NOMO-1 treated with DMSO at 0.1 percent for 48 hours (cell line): ENCODE measurements at regions not wholly inside any gene's neighbourhood (a gene's known extent, or its start where the extent isn't known, plus 50 kb on each side); places are given as distances from the start of the nearest gene placed in this dataset.
A peak's percentile ranks its signal among the peaks of the same experiment; 100 is the strongest.

ENCODE experiments used
- DNase-seq: peaks from one replicate; lab custom pipeline; 2025; ENCODE audit not compliant: unreplicated experiment; lab: John Stamatoyannopoulos, UW

GRCh38 chr4:171202908-171203307 lies 610.3 kb upstream of the GALNTL6 start:
- no peak for DNase-seq

GRCh38 chr4:171186700-171187099 lies 626.5 kb upstream of the GALNTL6 start:
- DNase-seq = peak; percentile 19

GRCh38 chr4:171181090-171181489 lies 632.1 kb upstream of the GALNTL6 start:
- no peak for DNase-seq

GRCh38 chr4:171170671-171171070 lies 642.5 kb upstream of the GALNTL6 start:
- DNase-seq = no peak

- DNase-seq = no peak
Observed at GRCh38 chr4:171169396-171169795, 643.8 kb upstream of the GALNTL6 start.

- DNase-seq = no peak
Observed at GRCh38 chr4:171162478-171162877, 650.7 kb upstream of the GALNTL6 start.

GRCh38 chr4:171157462-171158082 lies 655.6 kb upstream of the GALNTL6 start:
- no peak for DNase-seq

GRCh38 chr4:171142639-171143038 lies 670.6 kb upstream of the GALNTL6 start:
- no peak for DNase-seq

GRCh38 chr4:171142045-171142444 lies 671.2 kb upstream of the GALNTL6 start:
- DNase-seq = no peak

GRCh38 chr4:171130256-171130801 lies 682.9 kb upstream of the GALNTL6 start:
- no peak for DNase-seq

GRCh38 chr4:171118091-171118490 lies 695.1 kb upstream of the GALNTL6 start:
- DNase-seq = no peak

GRCh38 chr4:171117457-171117856 lies 695.7 kb upstream of the GALNTL6 start:
- no peak for DNase-seq

GRCh38 chr4:171101845-171102244 lies 711.4 kb upstream of the GALNTL6 start:
- DNase-seq = no peak

- DNase-seq = no peak
Observed at GRCh38 chr4:171087089-171087488, 726.1 kb upstream of the GALNTL6 start.

GRCh38 chr4:171067422-171067821 lies 745.8 kb upstream of the GALNTL6 start:
- DNase-seq = no peak

- no peak for DNase-seq
Observed at GRCh38 chr4:171049380-171049779, 763.8 kb upstream of the GALNTL6 start.

GRCh38 chr4:171042989-171043524 lies 770.1 kb upstream of the GALNTL6 start:
- no peak for DNase-seq

- no peak for DNase-seq
Observed at GRCh38 chr4:171035909-171036308, 777.3 kb upstream of the GALNTL6 start.

- DNase-seq = peak; percentile 51
Observed at GRCh38 chr4:171031338-171031737, 781.9 kb upstream of the GALNTL6 start.

GRCh38 chr4:171025776-171026175 lies 787.4 kb upstream of the GALNTL6 start:
- DNase-seq = peak; percentile 98

- DNase-seq = peak; percentile 64
Observed at GRCh38 chr4:171025343-171025742, 787.9 kb upstream of the GALNTL6 start.

- DNase-seq = no peak
Observed at GRCh38 chr4:171024720-171025303, 788.4 kb upstream of the GALNTL6 start.
